ENCODE measurements at regions not wholly inside any gene's neighbourhood (a gene's known extent, or its start where the extent isn't known, plus 50 kb on each side); places are given as distances from the start of the nearest gene placed in this dataset.

DNA sequence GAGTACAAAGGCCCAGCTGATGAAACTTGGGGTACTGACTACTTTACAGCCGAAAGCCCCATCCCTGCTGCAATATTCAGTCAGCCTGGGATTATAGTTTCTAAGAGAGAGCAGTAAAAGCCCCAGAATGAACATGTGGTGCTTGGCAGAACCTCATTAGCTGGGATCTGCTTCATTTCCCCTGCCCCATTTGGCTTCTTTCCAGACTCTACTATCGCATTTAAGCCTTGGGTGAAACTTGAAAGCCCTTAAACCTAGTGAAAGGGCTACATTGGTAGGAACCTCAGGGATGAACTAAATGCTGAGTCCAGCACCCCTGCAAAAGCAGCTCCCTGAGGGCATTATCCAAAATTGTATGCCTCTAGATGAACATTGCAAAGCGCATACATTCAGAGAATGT is 631.1 kb downstream of the ACTL7B start:
- no peak for DNase-seq (ENCODE audit: low spot score)
- TF ChIP-seq CTCF (IDR thresholded peaks at IDR 0.05; ENCODE audit: borderline replicate concordance, control extremely low read depth, extremely low read depth, insufficient read depth, missing control alignments) = no peak
- in situ Hi-C loops (cut with MboI; ENCODE audit: low sequenced_read_pairs, unreplicated experiment) = no loop called here

DNA sequence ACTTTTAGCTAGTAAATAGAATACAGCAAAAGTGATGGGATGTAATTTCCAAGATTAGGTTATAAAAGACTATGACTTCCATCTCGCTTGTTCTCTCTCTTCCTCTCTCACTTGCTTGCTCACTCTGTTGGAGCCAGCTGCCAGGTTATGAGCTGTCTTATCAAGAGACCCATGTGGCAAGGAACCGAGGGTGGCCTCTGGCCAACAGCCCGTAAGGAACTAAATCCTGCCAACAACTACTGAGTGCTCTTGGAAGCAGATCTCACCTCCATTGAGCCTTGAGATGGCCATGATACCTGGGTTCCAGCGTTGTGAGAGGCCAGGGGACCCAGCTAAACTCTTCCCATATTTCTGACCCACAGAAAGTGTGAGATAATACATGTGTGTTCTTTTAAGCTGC is 636.1 kb downstream of the ACTL7B start:
- DNase-seq (ENCODE audit: low spot score) = no peak
- in situ Hi-C loops (cut with MboI; ENCODE audit: low sequenced_read_pairs, unreplicated experiment) = no loop called here
- TF ChIP-seq CTCF (IDR thresholded peaks at IDR 0.05; ENCODE audit: borderline replicate concordance, control extremely low read depth, extremely low read depth, insufficient read depth, missing control alignments) = no peak

- in situ Hi-C loops (cut with MboI; ENCODE audit: low sequenced_read_pairs, unreplicated experiment) = no loop called here
Measured at GRCh38 chr9:108217431-108218349, 638.1 kb downstream of the ACTL7B start.

DNA sequence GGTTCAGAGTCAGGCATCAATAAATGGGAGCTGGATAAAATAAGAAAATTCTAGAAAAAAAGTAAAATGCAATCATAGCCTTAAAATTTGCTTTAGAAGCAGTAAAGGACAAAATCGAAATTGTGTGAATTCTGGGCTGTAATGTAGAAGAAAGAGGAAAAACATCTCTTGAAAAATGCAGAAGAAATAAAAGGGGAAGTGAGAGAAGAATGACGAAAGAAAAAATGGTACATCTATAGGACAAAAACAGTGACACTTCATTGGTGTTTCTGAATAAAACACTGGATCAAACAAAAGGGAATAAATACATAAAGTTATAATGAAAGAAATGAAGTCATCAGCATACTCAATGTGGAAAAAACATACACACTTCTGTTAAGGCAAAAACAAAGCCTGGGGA is 642.3 kb downstream of the ACTL7B start:
- DNase-seq (ENCODE audit: low spot score) = no peak
- no peak for TF ChIP-seq CTCF (IDR thresholded peaks at IDR 0.05; ENCODE audit: borderline replicate concordance, control extremely low read depth, extremely low read depth, insufficient read depth, missing control alignments)
- in situ Hi-C loops (cut with MboI; ENCODE audit: low sequenced_read_pairs, unreplicated experiment) = no loop called here

More at GRCh38 chr9:108217431-108218349, 638.1 kb downstream of the ACTL7B start:
- TF ChIP-seq CTCF (IDR thresholded peaks at IDR 0.05; ENCODE audit: borderline replicate concordance, control extremely low read depth, extremely low read depth, insufficient read depth, missing control alignments) = no peak
- DNase-seq (ENCODE audit: low spot score) = no peak

DNA sequence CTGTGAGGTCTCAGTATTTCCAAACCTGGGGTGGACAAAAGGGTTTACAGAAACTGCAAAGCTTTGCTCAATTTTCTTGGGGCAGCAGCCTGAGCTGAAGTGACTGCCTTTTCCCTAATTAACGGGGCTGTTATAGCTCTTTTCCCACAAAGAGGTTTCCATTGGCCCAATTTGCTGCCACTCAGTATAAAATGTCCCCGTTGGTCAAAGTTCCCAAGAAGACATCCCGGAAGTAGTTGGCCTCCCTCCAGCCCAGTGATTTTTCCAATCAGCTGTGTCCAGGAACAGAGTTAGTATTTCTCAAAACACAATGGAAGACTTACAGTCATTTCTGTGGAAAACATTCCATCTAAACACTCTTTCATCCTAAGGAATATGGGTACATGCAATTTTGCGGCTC is 643.6 kb downstream of the ACTL7B start:
- in situ Hi-C loops (cut with MboI; ENCODE audit: low sequenced_read_pairs, unreplicated experiment) = no loop called here
- no peak for DNase-seq (ENCODE audit: low spot score)
- TF ChIP-seq CTCF (IDR thresholded peaks at IDR 0.05; ENCODE audit: borderline replicate concordance, control extremely low read depth, extremely low read depth, insufficient read depth, missing control alignments) = no peak

- no peak for TF ChIP-seq CTCF (IDR thresholded peaks at IDR 0.05; ENCODE audit: borderline replicate concordance, control extremely low read depth, extremely low read depth, insufficient read depth, missing control alignments)
- DNase-seq (ENCODE audit: low spot score) = no peak
- in situ Hi-C loops (cut with MboI; ENCODE audit: low sequenced_read_pairs, unreplicated experiment) = no loop called here
Measured at GRCh38 chr9:108211411-108211955, 644.3 kb downstream of the ACTL7B start.
